Pancreas (tissue), 10 donors: ENCODE measurements at regions not wholly inside any gene's neighbourhood (a gene's known extent, or its start where the extent isn't known, plus 50 kb on each side); places are given as distances from the start of the nearest gene placed in this dataset.

Source experiments
- ATAC-seq, 4 donors: fragments of 200-7000 bp; cut with Tn5 transposase; one replicate each; pipeline versions ENCODE4 v1.8.0 to v1.9.1; 2020; ENCODE audit warnings: mild to moderate bottlenecking in 4 of 4, moderate library complexity in 4 of 4
- DNase-seq, 6 donors: peaks; one replicate each; pipeline ENCODE4 v3.0.0-alpha.2; 2020
- FAIRE-seq: peaks from 2 replicates; lab custom pipeline; 2012; peaks lifted over from hg19 to GRCh38; lab: Jason Lieb, UNC
- H3K27ac ChIP-seq, 4 donors: fragments of 200-600 bp; sonication (generic); 1 replicate in 3 of 4; 2 replicates in 1 of 4; pipeline versions ENCODE4 v1.5.0 to v1.8.0; 2020
- H3K27me3 ChIP-seq, 4 donors: fragments of 200-600 bp; one replicate each; pipeline ENCODE4 v1.8.0; 2021
- H3K36me3 ChIP-seq, 3 donors: fragments of 200-600 bp; sonication (generic) in 1 of 3; one replicate each; pipeline versions ENCODE4 v1.5.0 to v1.8.0; 2020 to 2021
- H3K4me1 ChIP-seq, 3 donors: fragments of 200-600 bp; one replicate each; pipeline ENCODE4 v1.8.0; 2021
- H3K4me3 ChIP-seq, 4 donors: fragments of 200-600 bp; sonication (generic) in 2 of 4; one replicate each; pipeline versions ENCODE4 v1.5.0 to v1.8.0; 2020 to 2021
- H3K9me3 ChIP-seq, 4 donors: fragments of 200-600 bp; one replicate each; pipeline ENCODE4 v1.8.0; 2021
- CTCF ChIP-seq, 4 donors: fragments of 200-600 bp; sonication (generic) in 3 of 4; IDR thresholded peaks; one replicate each; pipeline versions ENCODE4 v1.5.0 to v1.8.0; 2021; ENCODE audit warnings: antibody characterized with exemption in 4 of 4
- WGBS, 2 donors: extraction: QIAGEN DNeasy Blood & Tissue Kit; methylation state at CpG; one replicate each; pipeline ENCODE4 v1.1.7; 2013; 5-methylcytosine and 5-hydroxymethylcytosine counted together
- intact Hi-C, 3 donors: fragments of 100-400 bp; cut with DNase I; formaldehyde crosslinking; loops; one replicate each; pipeline versions ENCODE4 v1.11.1 to v1.14.2; 2022
- donor health status: healthy with polysubstance abuse.
- donor health status: DM: no; HTN: no; CAD: no; lungs with moderate emphysema.
- donor health status: DM: no; HTN: no; CAD: no.
- donor health status: control.
- donor health status: control.
- donor health status: Bipolar disorder and iron deficiency.
- donor health status: DM: yes; HTN: yes; CAD: no.
- donor health status: DM: no; HTN: no; CAD: no.
- donor health status: DM: no; HTN: no; CAD: no.
- donor health status: DM: yes; HTN: yes; CAD: no.

GRCh38 chr7:142606081-142606480 is 143.2 kb upstream of the PRSS1 start:
- DNase-seq (no peak), FAIRE-seq (no peak)
- TF ChIP-seq CTCF (IDR thresholded peaks at IDR 0.05), result no peak

GRCh38 chr7:142604671-142605070 is 144.6 kb upstream of the PRSS1 start:
- H3K27me3 ChIP-seq, result no peaks in the 10 kb centered on the region
- intact Hi-C loops, result no loop called here
- no peak for DNase-seq
- H3K4me3 ChIP-seq, result no peak overlapping the region
- H3K36me3 ChIP-seq, result no peaks in the 10 kb centered on the region
- ATAC-seq, result no peak
- FAIRE-seq, result no peak
- no peaks in the 10 kb centered on the region for H3K9me3 ChIP-seq
- H3K4me1 ChIP-seq, result no peaks in the 10 kb centered on the region
- 74 to 84% methylated on average over 3 of the region's 3 CpGs for WGBS, 2 donors
- no peak overlapping the region for H3K27ac ChIP-seq
- no peak for TF ChIP-seq CTCF (IDR thresholded peaks at IDR 0.05)

More at GRCh38 chr7:142606081-142606480, 143.2 kb upstream of the PRSS1 start:
- H3K4me1 ChIP-seq, result no peaks in the 10 kb centered on the region
- intact Hi-C loops, result no loop called here
- no peak overlapping the region for H3K27ac ChIP-seq
- WGBS, 2 donors, result 56 to 58% methylated on average over 5 of the region's 5 CpGs
- no peaks in the 10 kb centered on the region for H3K9me3 ChIP-seq
- no peak for ATAC-seq
- H3K36me3 ChIP-seq, result no peaks in the 10 kb centered on the region
- H3K4me3 ChIP-seq, result no peak overlapping the region
- no peaks in the 10 kb centered on the region for H3K27me3 ChIP-seq

GRCh38 chr7:142603870-142604448 is 145.3 kb upstream of the PRSS1 start:
- ATAC-seq, result peak; percentile 61 to 91 (median 85)
- FAIRE-seq, result no peak
- Histone ChIP-seq H3K4me3 (no peak overlapping the region), H3K9me3 (no peaks in the 10 kb centered on the region), H3K36me3 (no peaks in the 10 kb centered on the region), H3K27ac (no peak overlapping the region), H3K4me1 (no peaks in the 10 kb centered on the region), H3K27me3 (no peaks in the 10 kb centered on the region)
- DNase-seq, result peak in 1 of 6 donors; percentile 51
- intact Hi-C loops, result no loop called here
- 19 to 21% methylated on average over 9 of the region's 9 CpGs for WGBS, 2 donors
- peak; percentile 41 to 60 (median 55) for TF ChIP-seq CTCF (IDR thresholded peaks at IDR 0.05)

GRCh38 chr7:142602756-142603155 is 146.5 kb upstream of the PRSS1 start:
- no peak for TF ChIP-seq CTCF (IDR thresholded peaks at IDR 0.05)
- FAIRE-seq (no peak), DNase-seq (no peak), ATAC-seq (no peak)
- peaks cover 0 to 4% (median 4%) of the 10 kb centered on the region in 3 donors for H3K4me1 ChIP-seq
- H3K27me3 ChIP-seq, result no peaks in the 10 kb centered on the region
- WGBS, 2 donors, result 62 to 66% methylated on average over 8 of the region's 8 CpGs
- H3K27ac ChIP-seq, result no peak overlapping the region
- H3K4me3 ChIP-seq, result no peak overlapping the region
- intact Hi-C loops, result no loop called here
- no peaks in the 10 kb centered on the region for H3K36me3 ChIP-seq
- H3K9me3 ChIP-seq, result no peaks in the 10 kb centered on the region

- Histone ChIP-seq H3K36me3 (no peaks in the 10 kb centered on the region), H3K27ac (no peak overlapping the region), H3K9me3 (no peaks in the 10 kb centered on the region), H3K27me3 (no peaks in the 10 kb centered on the region), H3K4me1 (peaks cover 2 to 9% (median 4%) of the 10 kb centered on the region in 3 donors), H3K4me3 (no peak overlapping the region)
- intact Hi-C loops, result no loop called here
- ATAC-seq (no peak), FAIRE-seq (no peak), DNase-seq (no peak)
- whole genome bisulfite sequencing, 2 donors, result 82 to 83% methylated on average over 9 of the region's 9 CpGs
- no peak for TF ChIP-seq CTCF (IDR thresholded peaks at IDR 0.05)
These were observed 147.1 kb upstream of the PRSS1 start for GRCh38 chr7:142602183-142602582.
